Keratinocyte (primary cell): ENCODE measurements at regions not wholly inside any gene's neighbourhood (a gene's known extent, or its start where the extent isn't known, plus 50 kb on each side); places are given as distances from the start of the nearest gene placed in this dataset.

Source experiments
- CTCF ChIP-seq, 3 experiments: IDR thresholded peaks in 1 of 3; conservative IDR thresholded peaks in 1 of 3; optimal IDR thresholded peaks in 1 of 3; 2 replicates in 2 of 3; 3 replicates in 1 of 3; pipeline versions ENCODE3 to v1.5.1; 2011; ENCODE audit warnings: low read length in 3 of 3, mild to moderate bottlenecking in 3 of 3, moderate library complexity in 2 of 3, control low read depth in 1 of 3, inconsistent platforms in 1 of 3; ENCODE audit not compliant: insufficient read depth in 2 of 3; ENCODE audit errors: extremely low read depth in 1 of 3
- EZH2 ChIP-seq: IDR thresholded peaks from one replicate; pipeline ENCODE4 v1.6.1; 2012; ENCODE audit warnings: inconsistent platforms, mild to moderate bottlenecking, low read length, moderate library complexity

GRCh38 chr13:94921181-94921580 lies 208.8 kb upstream of the SOX21 start:
- TF ChIP-seq CTCF (optimal IDR thresholded peaks at IDR 0.05 in 1 of 3, IDR thresholded peaks at IDR 0.05 in 1 of 3, conservative IDR thresholded peaks at IDR 0.05 in 1 of 3; ENCODE audit: extremely low read depth in 1 of 3, insufficient read depth in 2 of 3, low read length in 3 of 3) (no peak), EZH2 (no peak)
